Astrocyte of the spinal cord (primary cell): ENCODE measurements at regions not wholly inside any gene's neighbourhood (a gene's known extent, or its start where the extent isn't known, plus 50 kb on each side); places are given as distances from the start of the nearest gene placed in this dataset.

ENCODE experiments used
- DNase-seq: peaks from one replicate; pipeline ENCODE4 v3.0.0; 2011; ENCODE audit warnings: low read depth, low spot score
- H3K4me3 ChIP-seq: 2 replicates; pipeline ENCODE4 v1.5.1; 2011; ENCODE audit warnings: low read depth, mild to moderate bottlenecking, low read length, moderate library complexity
- CTCF ChIP-seq: IDR thresholded peaks from 2 replicates; pipeline ENCODE4 v1.5.1; 2012; ENCODE audit warnings: low read depth, mild to moderate bottlenecking, low read length, inconsistent platforms
- in situ Hi-C: cut with HindIII; loops from 2 replicates; pipeline ENCODE4 v1.10.0; 2017; ENCODE audit warnings: low sequenced_read_pairs

DNA sequence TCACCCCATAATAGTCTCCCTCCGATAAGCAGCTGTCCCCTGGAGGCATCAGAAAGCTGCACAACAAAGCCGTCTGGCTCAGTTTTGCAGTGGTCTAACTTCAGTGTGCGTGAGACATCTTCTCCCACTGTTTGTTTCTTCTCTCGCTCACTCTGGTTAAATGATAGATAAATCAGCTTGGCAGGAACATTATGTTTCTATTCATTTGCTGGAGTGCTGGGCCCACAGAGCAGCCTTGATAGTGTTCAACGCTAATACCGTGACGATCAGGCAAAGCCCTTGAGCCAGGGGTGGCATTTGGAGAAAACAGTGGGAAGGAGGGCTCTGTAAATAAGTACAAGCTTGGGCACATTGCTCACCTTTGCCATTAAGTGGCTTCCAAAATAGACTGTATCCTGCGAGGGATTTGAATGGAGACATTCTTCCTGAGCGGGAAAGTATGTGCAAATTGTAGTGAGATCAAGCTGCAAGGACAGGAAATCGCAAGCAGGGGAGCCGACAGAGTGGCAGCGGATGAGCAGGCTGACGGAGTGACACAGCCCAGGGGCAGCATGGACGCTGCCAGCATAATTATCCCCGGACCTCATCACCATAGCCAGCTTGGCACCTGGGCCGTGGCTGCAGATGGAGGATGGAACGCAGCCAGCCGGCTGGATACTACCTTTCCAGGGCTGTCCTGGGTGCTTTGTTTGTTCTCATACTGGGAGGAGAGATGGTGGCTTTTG is 256.8 kb upstream of the FZD8 start:
- no peak for DNase-seq
- in situ Hi-C loops, result no loop called here
- TF ChIP-seq CTCF, result no peak
- H3K4me3 ChIP-seq, result no peak overlapping the region

DNA sequence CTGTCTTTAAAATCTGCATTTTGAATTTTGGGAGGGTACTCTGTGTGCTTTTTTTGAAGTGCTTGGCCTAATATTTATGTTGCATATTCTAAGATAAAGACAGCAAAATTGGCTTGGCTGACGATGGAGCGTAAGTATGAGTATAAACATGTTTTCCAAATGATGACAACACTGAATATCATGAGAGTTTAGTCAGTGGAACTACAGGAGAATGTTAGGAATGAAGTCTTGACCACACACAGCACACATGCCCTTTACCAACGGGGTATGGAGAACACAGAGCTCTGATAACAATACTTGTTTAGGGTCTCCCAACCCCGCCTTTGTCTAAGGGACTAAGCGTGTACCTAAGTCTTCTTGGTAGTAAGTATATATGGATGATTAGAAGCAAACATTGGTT is 253.9 kb upstream of the FZD8 start:
- in situ Hi-C loops, result no loop called here
- TF ChIP-seq CTCF, result no peak
- H3K4me3 ChIP-seq, result no peak overlapping the region
- peak; percentile 37 for DNase-seq

GRCh38 chr10:35895331-35895730 is 253.2 kb upstream of the FZD8 start:
- no peak for DNase-seq
- no peak overlapping the region for H3K4me3 ChIP-seq
- TF ChIP-seq CTCF, result no peak
- in situ Hi-C loops, result no loop called here

GRCh38 chr10:35892526-35892925 is 250.4 kb upstream of the FZD8 start:
- in situ Hi-C loops, result no loop called here

DNA sequence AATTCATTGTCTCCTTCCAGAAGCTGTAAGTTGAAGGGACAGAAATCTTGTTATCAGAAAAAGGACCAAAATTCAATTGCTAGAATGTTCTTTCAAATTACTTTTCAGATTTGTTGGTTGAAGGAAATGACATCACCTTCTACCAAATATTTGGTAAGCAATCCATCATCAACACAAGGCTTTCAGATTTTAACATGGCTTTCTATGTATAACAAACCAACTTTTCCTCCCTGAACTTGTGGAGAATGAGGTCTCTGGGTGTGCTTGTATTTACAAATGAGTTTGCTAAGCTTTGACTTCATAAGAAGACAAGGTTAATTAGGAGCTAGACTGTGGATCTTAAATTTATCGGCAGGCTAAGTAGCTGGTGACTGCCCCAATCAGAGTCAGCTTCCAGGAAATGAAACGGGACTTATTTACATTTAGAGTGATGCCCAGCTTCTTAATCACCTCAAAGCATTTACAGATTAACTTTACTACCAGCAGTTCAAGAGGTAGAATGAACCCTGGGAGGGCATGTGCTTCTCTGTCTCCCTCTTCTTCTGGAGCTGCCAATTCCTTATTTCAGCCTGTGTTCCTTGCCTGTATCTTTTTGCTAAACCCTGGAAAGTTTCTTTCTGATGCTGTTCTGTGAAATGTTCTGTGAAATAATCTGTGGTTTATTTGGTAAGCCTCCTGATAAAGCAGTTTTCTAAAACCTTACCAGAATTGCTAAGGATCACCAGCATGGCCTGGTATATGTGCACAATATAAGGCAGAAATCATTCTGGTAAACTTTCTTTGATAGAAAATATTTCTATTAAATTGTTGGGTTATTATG is 248.8 kb upstream of the FZD8 start:
- H3K4me3 ChIP-seq, result no peak overlapping the region
- no peak for TF ChIP-seq CTCF
- DNase-seq, result no peak
- in situ Hi-C loops, result no loop called here

More at GRCh38 chr10:35892526-35892925, 250.4 kb upstream of the FZD8 start:
- no peak for DNase-seq
- no peak overlapping the region for H3K4me3 ChIP-seq
- no peak for TF ChIP-seq CTCF

- in situ Hi-C loops, result no loop called here
- no peak overlapping the region for H3K4me3 ChIP-seq
- no peak for DNase-seq
- no peak for TF ChIP-seq CTCF
These were observed 248.0 kb upstream of the FZD8 start for GRCh38 chr10:35889971-35890675.
